B cell (primary cell): ENCODE measurements at regions not wholly inside any gene's neighbourhood (a gene's known extent, or its start where the extent isn't known, plus 50 kb on each side); places are given as distances from the start of the nearest gene placed in this dataset.

Source experiments
- ATAC-seq: fragments of 200-7000 bp; cut with Tn5 transposase; one replicate; pipeline ENCODE4 v1.10.0; 2021; ENCODE audit warnings: low read depth, mild to moderate bottlenecking, moderate number of reproducible peaks, moderate library complexity
- CTCF ChIA-PET: fragments of 350-600 bp; sonication (Branson Sonifier 250); formaldehyde crosslinking; loops from one replicate; lab custom pipeline; 2021; ENCODE audit warnings: antibody characterized with exemption, inconsistent platforms; lab: Charles Lee
- POLR2A ChIA-PET: fragments of 350-600 bp; sonication (Branson Sonifier 250); formaldehyde crosslinking; loops from one replicate; lab custom pipeline; 2021; ENCODE audit warnings: antibody characterized with exemption; lab: Charles Lee
- DNase-seq: peaks from one replicate; pipeline ENCODE4 v3.0.0; 2013
- H2AFZ ChIP-seq: 2 replicates; pipeline ENCODE4 v1.6.1; 2012; ENCODE audit warnings: mild to moderate bottlenecking, low read depth, low read length; ENCODE audit not compliant: insufficient read depth, poor library complexity, severe bottlenecking
- H3K27ac ChIP-seq, 2 donors: 1 replicate in 1 of 2; 2 replicates in 1 of 2; pipeline ENCODE4 v1.5.1; 2012 to 2013; ENCODE audit warnings: low read length in 2 of 2, mild to moderate bottlenecking in 2 of 2, moderate library complexity in 1 of 2
- H3K27me3 ChIP-seq, 4 experiments: fragments of 200-600 bp in 1 of 4; sonication (generic) in 1 of 4; replicated peaks in 1 of 4; 1 replicate in 2 of 4; 2 replicates in 2 of 4; pipeline versions ENCODE4 v1.6.1 to v1.7.0; 2013 to 2016; ENCODE audit warnings: low read length in 3 of 4, mild to moderate bottlenecking in 2 of 4, mixed read lengths in 1 of 4, moderate library complexity in 1 of 4; ENCODE audit not compliant: insufficient read depth in 4 of 4, control insufficient read depth in 3 of 4; ENCODE audit errors: control extremely low read depth in 1 of 4
- H3K36me3 ChIP-seq, 2 experiments: replicated peaks in 1 of 2; 1 replicate in 1 of 2; 2 replicates in 1 of 2; pipeline versions ENCODE4 v1.6.1 to v1.7.1; 2013; ENCODE audit warnings: low read length in 1 of 2; ENCODE audit not compliant: insufficient read depth in 2 of 2, control insufficient read depth in 1 of 2; ENCODE audit errors: control extremely low read depth in 1 of 2, extremely low read depth in 1 of 2
- H3K4me1 ChIP-seq, 2 donors: fragments of 200-600 bp in 1 of 2; sonication (generic) in 1 of 2; 1 replicate in 1 of 2; 2 replicates in 1 of 2; pipeline versions ENCODE4 v1.5.1 to v1.6.1; 2013 to 2017; ENCODE audit warnings: low read length in 2 of 2; ENCODE audit not compliant: control insufficient read depth in 2 of 2, insufficient read depth in 2 of 2
- H3K4me2 ChIP-seq: replicated peaks from 2 replicates; pipeline ENCODE3; 2012; ENCODE audit warnings: mild to moderate bottlenecking, low read depth, low read length; ENCODE audit not compliant: poor library complexity, severe bottlenecking
- H3K4me3 ChIP-seq, 5 experiments: fragments of 200-600 bp in 1 of 5; sonication (generic) in 1 of 5; 1 replicate in 3 of 5; 2 replicates in 2 of 5; pipeline versions ENCODE4 v1.5.1 to v1.7.0; 2011 to 2016; ENCODE audit warnings: low read length in 4 of 5, mild to moderate bottlenecking in 4 of 5, low read depth in 2 of 5, control low read depth in 1 of 5, moderate library complexity in 1 of 5; ENCODE audit not compliant: insufficient read depth in 1 of 5; ENCODE audit errors: control extremely low read depth in 1 of 5, extremely low read depth in 1 of 5
- H3K79me2 ChIP-seq: fragments of 200-600 bp; sonication (generic); one replicate; pipeline ENCODE4 v1.6.0; 2016; ENCODE audit warnings: low read length; ENCODE audit not compliant: control insufficient read depth, insufficient read depth
- H3K9ac ChIP-seq: fragments of 200-600 bp; sonication (generic); 2 replicates; pipeline ENCODE4 v1.6.1; 2017; ENCODE audit warnings: mild to moderate bottlenecking, low read length, moderate library complexity
- H3K9me3 ChIP-seq, 3 donors: one replicate each; pipeline versions ENCODE4 v1.6.1 to v1.7.1; 2013; ENCODE audit warnings: low read length in 2 of 3; ENCODE audit not compliant: control insufficient read depth in 2 of 3, insufficient read depth in 1 of 3; ENCODE audit errors: control extremely low read depth in 1 of 3
- H4K20me1 ChIP-seq: 2 replicates; pipeline ENCODE4 v1.6.0; 2012; ENCODE audit warnings: mild to moderate bottlenecking, low read length; ENCODE audit not compliant: insufficient read depth, control insufficient read depth, poor library complexity, severe bottlenecking
- H3K27ac Mint-ChIP-seq: one replicate; pipeline ENCODE4 v1.8.0; 2021; ENCODE audit warnings: mixed read lengths
- H3K27me3 Mint-ChIP-seq: one replicate; pipeline ENCODE4 v1.8.0; 2021; ENCODE audit warnings: mixed read lengths
- H3K4me1 Mint-ChIP-seq: one replicate; pipeline ENCODE4 v1.8.0; 2021; ENCODE audit warnings: mixed read lengths
- H3K4me3 Mint-ChIP-seq: one replicate; pipeline ENCODE4 v1.8.0; 2021; ENCODE audit warnings: mixed read lengths
- H3K9me3 Mint-ChIP-seq: one replicate; pipeline ENCODE4 v1.8.0; 2022; ENCODE audit warnings: mixed read lengths; ENCODE audit not compliant: insufficient read depth
- CTCF ChIP-seq: fragments of 200-600 bp; IDR thresholded peaks from one replicate; pipeline ENCODE4 v1.8.0; 2022; ENCODE audit warnings: antibody characterized with exemption, mild to moderate bottlenecking
- EZH2 ChIP-seq: IDR thresholded peaks from 2 replicates; pipeline ENCODE4 v1.6.1; 2012; ENCODE audit warnings: borderline replicate concordance, low read depth, mild to moderate bottlenecking, moderate library complexity, low read length; ENCODE audit not compliant: insufficient read depth, poor library complexity, severe bottlenecking
- whole genome bisulfite sequencing: methylation state at CpG from one replicate; pipeline ENCODE4 v1.1.5; 2013; ENCODE audit warnings: missing lambda C conversion rate; ENCODE audit not compliant: insufficient coverage; 5-methylcytosine and 5-hydroxymethylcytosine counted together
- intact Hi-C: fragments of 100-400 bp; cut with micrococcal nuclease; formaldehyde crosslinking; loops from one replicate; pipeline ENCODE4 v1.10.0; 2022

DNA sequence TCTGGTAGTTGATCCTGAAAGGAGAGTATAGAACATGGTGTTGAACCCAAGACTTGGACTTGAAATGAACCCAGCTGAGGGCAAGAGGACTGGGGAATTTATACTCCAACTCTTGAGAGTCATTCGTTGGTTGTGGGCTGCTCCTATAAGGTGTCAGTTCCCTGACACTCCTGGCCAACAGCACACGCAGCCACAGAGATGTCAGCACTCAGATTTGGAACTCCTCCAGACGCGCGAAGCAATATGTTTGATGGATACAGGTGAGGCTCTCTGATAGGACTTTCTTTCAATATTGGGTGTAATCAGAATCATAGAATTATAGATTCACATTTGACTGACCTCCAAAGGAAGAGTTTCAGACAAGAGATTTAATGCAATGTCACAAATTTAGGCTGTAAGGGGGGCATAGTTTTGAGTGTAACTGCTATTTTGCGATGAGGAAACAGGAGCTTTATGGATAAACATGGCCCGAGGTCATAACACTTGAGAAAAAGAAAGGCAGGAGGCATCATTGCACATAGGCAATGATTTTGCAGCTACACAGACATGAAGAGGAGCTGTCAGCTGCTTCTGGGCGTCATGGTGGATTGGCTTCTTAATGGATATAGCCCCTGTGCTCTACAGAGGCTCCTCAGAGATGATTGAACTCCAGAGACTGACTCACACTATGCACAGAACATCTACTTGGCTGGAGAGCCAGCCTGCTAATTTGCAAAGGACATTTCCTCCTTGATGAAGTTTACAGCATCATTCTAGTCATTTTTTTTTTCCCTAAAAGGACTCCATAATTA is 569.2 kb upstream of the RGMA start:
- no peak for DNase-seq
- Histone ChIP-seq H3K79me2 (no peaks in the 10 kb centered on the region), H2AFZ (no peak overlapping the region), H3K27ac (no peak overlapping the region), H3K27me3 (peaks cover 0 to 2% (median 0%) of the 10 kb centered on the region in 4 experiments), H4K20me1 (no peaks in the 10 kb centered on the region), H3K9ac (no peak overlapping the region), H3K9me3 (no peaks in the 10 kb centered on the region), H3K36me3 (no peaks in the 10 kb centered on the region), H3K4me3 (no peak overlapping the region), H3K4me1 (no peaks in the 10 kb centered on the region), H3K4me2 (no peak overlapping the region)
- ChIA-PET POLR2A (no interaction called here), CTCF (no interaction called here)
- intact Hi-C loops, result no loop called here
- H3K9me3 Mint-ChIP-seq, result no peaks in the 10 kb centered on the region
- no peak for ATAC-seq
- 73% methylated on average over 5 of the region's 8 CpGs for WGBS
- H3K27ac Mint-ChIP-seq, result no peak overlapping the region
- no peaks in the 10 kb centered on the region for H3K4me1 Mint-ChIP-seq
- no peaks in the 10 kb centered on the region for H3K27me3 Mint-ChIP-seq
- H3K4me3 Mint-ChIP-seq, result no peak overlapping the region
- TF ChIP-seq EZH2 (no peak), CTCF (no peak)

DNA sequence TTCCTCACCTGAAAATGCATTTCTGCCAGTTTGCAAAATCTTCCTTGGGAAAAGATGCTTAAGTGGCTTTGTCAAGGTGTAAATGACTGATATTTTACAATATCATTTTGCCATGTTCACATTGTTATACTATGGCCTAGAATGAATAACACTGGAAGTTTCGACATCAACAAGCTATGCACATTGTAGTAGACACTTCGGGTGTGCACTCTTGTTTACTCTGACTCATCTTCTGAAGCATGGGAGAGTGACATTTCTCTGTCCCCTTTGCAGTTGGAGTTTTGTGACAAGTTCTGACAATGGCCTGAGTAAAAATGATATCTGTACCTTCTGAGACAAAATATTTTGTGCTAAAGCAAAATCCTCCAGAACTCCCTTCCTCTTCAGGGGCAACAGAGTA is 567.0 kb upstream of the RGMA start:
- WGBS, result no CpG with 5 or more reads among the region's 2 CpGs
- Histone ChIP-seq H4K20me1 (no peaks in the 10 kb centered on the region), H3K9me3 (no peaks in the 10 kb centered on the region), H3K4me1 (no peaks in the 10 kb centered on the region), H3K27me3 (peaks cover 0 to 2% (median 0%) of the 10 kb centered on the region in 4 experiments), H3K4me3 (no peak overlapping the region), H3K4me2 (no peak overlapping the region), H3K79me2 (no peaks in the 10 kb centered on the region), H3K36me3 (no peaks in the 10 kb centered on the region), H3K9ac (no peak overlapping the region), H2AFZ (no peak overlapping the region), H3K27ac (no peak overlapping the region)
- Mint-ChIP-seq H3K27me3 (no peaks in the 10 kb centered on the region), H3K4me1 (no peaks in the 10 kb centered on the region), H3K27ac (no peak overlapping the region), H3K9me3 (no peaks in the 10 kb centered on the region), H3K4me3 (no peak overlapping the region)
- intact Hi-C loops, result no loop called here
- ChIA-PET POLR2A (no interaction called here), CTCF (no interaction called here)
- ATAC-seq (no peak), DNase-seq (no peak)
- TF ChIP-seq EZH2 (no peak), CTCF (no peak)
